ENCODE measurements at regions not wholly inside any gene's neighbourhood (a gene's known extent, or its start where the extent isn't known, plus 50 kb on each side); places are given as distances from the start of the nearest gene placed in this dataset.

- H3K14ac ChIP-seq (ENCODE audit: low read length): no peak overlapping the region
- H2BK12ac ChIP-seq (ENCODE audit: low read length): no peak overlapping the region
- no peak overlapping the region for H4K91ac ChIP-seq (ENCODE audit: low read depth, low read length, poor library complexity)
- no peak overlapping the region for H2AK5ac ChIP-seq (ENCODE audit: low read depth, low read length)
- H2BK120ac ChIP-seq (ENCODE audit: low read depth, low read length): no peak overlapping the region
- no peak for DNase-seq (ENCODE audit: low spot score)
- no peak overlapping the region for H4K8ac ChIP-seq (ENCODE audit: low read depth, low read length)
- H3K4me2 ChIP-seq (ENCODE audit: insufficient read depth, low read length, poor library complexity, severe bottlenecking): no peak overlapping the region
- no CpG with 5 or more reads among the region's 5 CpGs for WGBS, 2 donors (ENCODE audit: extremely low coverage in 2 of 2, insufficient read length in 2 of 2, insufficient replicate concordance in 1 of 2)
- H3K79me1 ChIP-seq (ENCODE audit: low read depth, low read length): no peaks in the 10 kb centered on the region
- H2BK15ac ChIP-seq (ENCODE audit: low read length): no peak overlapping the region
- no peak overlapping the region for H3K4ac ChIP-seq (ENCODE audit: low read length)
- H3K27ac ChIP-seq (replicated peaks; ENCODE audit: low read length): no peak overlapping the region
- H3K18ac ChIP-seq (ENCODE audit: low read length): no peak overlapping the region
- no peak overlapping the region for H2BK5ac ChIP-seq (ENCODE audit: low read length)
- no peaks in the 10 kb centered on the region for H3K36me3 ChIP-seq (replicated peaks in 1 of 2; ENCODE audit: control insufficient read depth in 2 of 2, insufficient read depth in 2 of 2, low read length in 2 of 2)
- no peak overlapping the region for H2AFZ ChIP-seq (ENCODE audit: low read length)
- no peak overlapping the region for H3K4me3 ChIP-seq (ENCODE audit: low read length in 2 of 2)
- H3K9me3 ChIP-seq (replicated peaks in 1 of 2; ENCODE audit: control insufficient read depth in 2 of 2, insufficient read depth in 1 of 2, low read depth in 1 of 2, low read length in 2 of 2): no peaks in the 10 kb centered on the region
- H3K23ac ChIP-seq (ENCODE audit: low read depth, low read length, poor library complexity): no peak overlapping the region
- no peaks in the 10 kb centered on the region for H3K27me3 ChIP-seq (ENCODE audit: control insufficient read depth in 3 of 3, insufficient read depth in 3 of 3, low read depth in 1 of 3, low read length in 3 of 3)
- no peak overlapping the region for H3K9ac ChIP-seq (ENCODE audit: low read depth, low read length, poor library complexity)
- H3K4me1 ChIP-seq (ENCODE audit: control insufficient read depth in 2 of 2, insufficient read depth in 1 of 2, low read depth in 1 of 2, low read length in 2 of 2): peaks cover 7 to 10% of the 10 kb centered on the region in 2 donors
These were observed 97.3 kb downstream of the HS1BP3 start for GRCh38 chr2:20553580-20553979.

DNA sequence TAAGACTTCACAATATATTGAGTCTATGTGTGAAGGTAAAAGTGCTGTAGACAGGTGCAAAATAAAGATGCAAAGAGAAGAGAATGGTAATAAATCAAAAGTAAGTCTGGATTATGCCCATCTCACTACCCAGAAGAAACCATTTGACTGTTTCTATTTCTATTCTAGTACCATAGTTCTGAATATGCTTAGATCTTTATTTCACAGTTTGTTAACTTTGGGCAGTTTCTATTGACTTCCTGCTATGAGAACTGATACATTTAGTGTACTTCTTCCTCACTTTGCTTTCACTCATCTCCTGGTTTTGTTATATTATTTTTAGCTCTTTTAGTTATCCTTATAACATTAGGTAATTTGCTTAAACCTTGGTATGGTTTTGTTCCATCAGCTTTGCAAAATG is 94.9 kb downstream of the HS1BP3 start:
- Histone ChIP-seq H2AFZ (ENCODE audit: low read length) (no peak overlapping the region), H3K14ac (ENCODE audit: low read length) (no peak overlapping the region)

DNA sequence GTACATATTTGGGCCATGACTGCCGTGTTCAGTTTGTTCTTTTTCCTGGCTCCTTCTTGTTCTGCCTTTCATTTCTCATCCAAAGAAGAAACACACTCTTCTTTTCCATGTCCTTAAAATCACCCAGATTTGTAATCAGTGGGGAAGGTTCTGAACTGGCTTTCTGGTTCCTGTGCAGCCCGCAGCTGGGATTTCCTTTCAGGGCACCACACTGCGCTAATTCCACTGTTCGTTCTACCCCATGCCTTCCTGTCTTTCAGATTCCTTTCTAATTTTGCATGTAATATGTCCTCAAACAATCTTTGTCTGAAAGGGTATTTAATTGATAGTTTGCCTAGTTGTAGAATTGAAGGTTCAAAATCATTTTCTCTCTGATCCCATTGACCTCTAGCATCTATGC is 94.1 kb downstream of the HS1BP3 start:
- Histone ChIP-seq H2BK15ac (ENCODE audit: low read length) (no peak overlapping the region), H3K9ac (ENCODE audit: low read depth, low read length, poor library complexity) (no peak overlapping the region), H2BK5ac (ENCODE audit: low read length) (no peak overlapping the region), H3K27me3 (ENCODE audit: control insufficient read depth in 3 of 3, insufficient read depth in 3 of 3, low read depth in 1 of 3, low read length in 3 of 3) (no peaks in the 10 kb centered on the region), H3K4ac (ENCODE audit: low read length) (no peak overlapping the region), H3K27ac (replicated peaks; ENCODE audit: low read length) (no peak overlapping the region), H4K91ac (ENCODE audit: low read depth, low read length, poor library complexity) (no peak overlapping the region), H3K14ac (ENCODE audit: low read length) (no peak overlapping the region), H3K4me1 (ENCODE audit: control insufficient read depth in 2 of 2, insufficient read depth in 1 of 2, low read depth in 1 of 2, low read length in 2 of 2) (peaks cover 10 to 13% of the 10 kb centered on the region in 2 donors), H4K8ac (ENCODE audit: low read depth, low read length) (no peak overlapping the region), H3K18ac (ENCODE audit: low read length) (no peak overlapping the region), H3K4me3 (ENCODE audit: low read length in 2 of 2) (no peak overlapping the region), H3K4me2 (ENCODE audit: insufficient read depth, low read length, poor library complexity, severe bottlenecking) (no peak overlapping the region), H2BK12ac (ENCODE audit: low read length) (no peak overlapping the region), H2AFZ (ENCODE audit: low read length) (no peak overlapping the region), H3K23ac (ENCODE audit: low read depth, low read length, poor library complexity) (no peak overlapping the region), H2AK5ac (ENCODE audit: low read depth, low read length) (no peak overlapping the region), H3K79me1 (ENCODE audit: low read depth, low read length) (no peaks in the 10 kb centered on the region), H2BK120ac (ENCODE audit: low read depth, low read length) (no peak overlapping the region), H3K36me3 (replicated peaks in 1 of 2; ENCODE audit: control insufficient read depth in 2 of 2, insufficient read depth in 2 of 2, low read length in 2 of 2) (no peaks in the 10 kb centered on the region), H3K9me3 (replicated peaks in 1 of 2; ENCODE audit: control insufficient read depth in 2 of 2, insufficient read depth in 1 of 2, low read depth in 1 of 2, low read length in 2 of 2) (no peaks in the 10 kb centered on the region)
- no CpG with 5 or more reads among the region's 4 CpGs for WGBS, 2 donors (ENCODE audit: extremely low coverage in 2 of 2, insufficient read length in 2 of 2, insufficient replicate concordance in 1 of 2)
- DNase-seq (ENCODE audit: low spot score): no peak

More for the DNA sequence above, 94.9 kb downstream of the HS1BP3 start:
- Histone ChIP-seq H4K8ac (ENCODE audit: low read depth, low read length) (no peak overlapping the region), H3K27me3 (ENCODE audit: control insufficient read depth in 3 of 3, insufficient read depth in 3 of 3, low read depth in 1 of 3, low read length in 3 of 3) (no peaks in the 10 kb centered on the region), H2BK120ac (ENCODE audit: low read depth, low read length) (no peak overlapping the region), H3K79me1 (ENCODE audit: low read depth, low read length) (no peaks in the 10 kb centered on the region), H3K9me3 (replicated peaks in 1 of 2; ENCODE audit: control insufficient read depth in 2 of 2, insufficient read depth in 1 of 2, low read depth in 1 of 2, low read length in 2 of 2) (no peaks in the 10 kb centered on the region), H3K4me2 (ENCODE audit: insufficient read depth, low read length, poor library complexity, severe bottlenecking) (no peak overlapping the region), H4K91ac (ENCODE audit: low read depth, low read length, poor library complexity) (no peak overlapping the region), H3K4me3 (ENCODE audit: low read length in 2 of 2) (no peak overlapping the region), H3K23ac (ENCODE audit: low read depth, low read length, poor library complexity) (no peak overlapping the region), H3K36me3 (replicated peaks in 1 of 2; ENCODE audit: control insufficient read depth in 2 of 2, insufficient read depth in 2 of 2, low read length in 2 of 2) (no peaks in the 10 kb centered on the region), H2AK5ac (ENCODE audit: low read depth, low read length) (no peak overlapping the region), H3K18ac (ENCODE audit: low read length) (no peak overlapping the region), H2BK12ac (ENCODE audit: low read length) (no peak overlapping the region), H3K27ac (replicated peaks; ENCODE audit: low read length) (no peak overlapping the region), H2BK5ac (ENCODE audit: low read length) (no peak overlapping the region), H2BK15ac (ENCODE audit: low read length) (no peak overlapping the region), H3K9ac (ENCODE audit: low read depth, low read length, poor library complexity) (no peak overlapping the region), H3K4ac (ENCODE audit: low read length) (no peak overlapping the region), H3K4me1 (ENCODE audit: control insufficient read depth in 2 of 2, insufficient read depth in 1 of 2, low read depth in 1 of 2, low read length in 2 of 2) (peaks cover 5 to 10% of the 10 kb centered on the region in 2 donors)
- DNase-seq (ENCODE audit: low spot score): no peak

DNA sequence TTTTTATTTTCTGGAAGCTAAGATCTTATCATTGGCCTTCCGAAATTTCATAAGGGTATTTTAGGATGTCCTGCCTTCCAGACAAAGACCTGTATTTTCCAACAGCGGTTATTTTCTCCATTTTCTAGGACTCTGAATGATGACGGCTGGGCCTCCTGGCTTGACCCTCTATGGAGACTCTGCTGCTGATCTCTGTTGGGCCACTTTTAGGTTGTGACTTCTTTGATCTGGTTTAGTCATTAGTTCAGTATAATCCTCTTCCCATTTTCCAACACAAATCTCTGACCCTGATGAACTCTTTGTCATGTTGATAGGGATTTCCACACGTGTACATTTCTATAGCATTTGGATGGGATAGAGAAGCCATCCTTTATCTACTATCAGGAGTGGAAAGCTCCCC is 93.7 kb downstream of the HS1BP3 start:
- Histone ChIP-seq H3K79me1 (ENCODE audit: low read depth, low read length) (no peaks in the 10 kb centered on the region), H3K14ac (ENCODE audit: low read length) (no peak overlapping the region), H2BK5ac (ENCODE audit: low read length) (no peak overlapping the region), H3K27ac (replicated peaks; ENCODE audit: low read length) (no peak overlapping the region), H2AFZ (ENCODE audit: low read length) (no peak overlapping the region), H3K4me3 (ENCODE audit: low read length in 2 of 2) (no peak overlapping the region), H2BK15ac (ENCODE audit: low read length) (no peak overlapping the region), H2AK5ac (ENCODE audit: low read depth, low read length) (no peak overlapping the region), H4K91ac (ENCODE audit: low read depth, low read length, poor library complexity) (no peak overlapping the region), H3K18ac (ENCODE audit: low read length) (no peak overlapping the region), H3K4me2 (ENCODE audit: insufficient read depth, low read length, poor library complexity, severe bottlenecking) (no peak overlapping the region), H2BK120ac (ENCODE audit: low read depth, low read length) (no peak overlapping the region), H3K9me3 (replicated peaks in 1 of 2; ENCODE audit: control insufficient read depth in 2 of 2, insufficient read depth in 1 of 2, low read depth in 1 of 2, low read length in 2 of 2) (no peaks in the 10 kb centered on the region), H4K8ac (ENCODE audit: low read depth, low read length) (no peak overlapping the region), H3K36me3 (replicated peaks in 1 of 2; ENCODE audit: control insufficient read depth in 2 of 2, insufficient read depth in 2 of 2, low read length in 2 of 2) (no peaks in the 10 kb centered on the region), H3K27me3 (ENCODE audit: control insufficient read depth in 3 of 3, insufficient read depth in 3 of 3, low read depth in 1 of 3, low read length in 3 of 3) (no peaks in the 10 kb centered on the region), H2BK12ac (ENCODE audit: low read length) (no peak overlapping the region), H3K4me1 (ENCODE audit: control insufficient read depth in 2 of 2, insufficient read depth in 1 of 2, low read depth in 1 of 2, low read length in 2 of 2) (peaks cover 11 to 13% of the 10 kb centered on the region in 2 donors), H3K23ac (ENCODE audit: low read depth, low read length, poor library complexity) (no peak overlapping the region), H3K9ac (ENCODE audit: low read depth, low read length, poor library complexity) (no peak overlapping the region), H3K4ac (ENCODE audit: low read length) (no peak overlapping the region)
- DNase-seq (ENCODE audit: low spot score): no peak
- no CpG with 5 or more reads among the region's 4 CpGs for WGBS, 2 donors (ENCODE audit: extremely low coverage in 2 of 2, insufficient read length in 2 of 2, insufficient replicate concordance in 1 of 2)

Data from neuronal stem cell (in vitro differentiated cells).